Ectodermal cell (in vitro differentiated cells): ENCODE measurements at regions not wholly inside any gene's neighbourhood (a gene's known extent, or its start where the extent isn't known, plus 50 kb on each side); places are given as distances from the start of the nearest gene placed in this dataset.

ENCODE experiments used
- H3K27ac ChIP-seq: 2 replicates; pipeline ENCODE4 v1.7.0; 2013; ENCODE audit warnings: mild to moderate bottlenecking, low read depth, low read length; ENCODE audit not compliant: insufficient read depth, poor library complexity, severe bottlenecking
- H3K27me3 ChIP-seq: 2 replicates; pipeline ENCODE4 v1.7.0; 2013; ENCODE audit warnings: mild to moderate bottlenecking, low read length; ENCODE audit not compliant: insufficient read depth, control insufficient read depth, poor library complexity, severe bottlenecking
- H3K36me3 ChIP-seq: one replicate; pipeline ENCODE4 v1.7.0; 2013; ENCODE audit warnings: low read length; ENCODE audit not compliant: control insufficient read depth, insufficient read depth
- H3K4me1 ChIP-seq: one replicate; pipeline ENCODE4 v1.7.0; 2013; ENCODE audit warnings: low read length; ENCODE audit not compliant: control insufficient read depth, insufficient read depth
- H3K4me3 ChIP-seq: 2 replicates; pipeline ENCODE4 v1.7.0; 2013; ENCODE audit warnings: low read depth, low read length, control low read depth; ENCODE audit not compliant: insufficient read depth
- H3K9me3 ChIP-seq: 2 replicates; pipeline ENCODE4 v1.7.0; 2013; ENCODE audit warnings: mild to moderate bottlenecking, low read length, moderate library complexity; ENCODE audit not compliant: control insufficient read depth
- WGBS, 2 experiments: methylation state at CpG; one replicate each; pipeline ENCODE4 v1.1.7; 2013; ENCODE audit warnings: missing lambda C conversion rate in 2 of 2; 5-methylcytosine and 5-hydroxymethylcytosine counted together

DNA sequence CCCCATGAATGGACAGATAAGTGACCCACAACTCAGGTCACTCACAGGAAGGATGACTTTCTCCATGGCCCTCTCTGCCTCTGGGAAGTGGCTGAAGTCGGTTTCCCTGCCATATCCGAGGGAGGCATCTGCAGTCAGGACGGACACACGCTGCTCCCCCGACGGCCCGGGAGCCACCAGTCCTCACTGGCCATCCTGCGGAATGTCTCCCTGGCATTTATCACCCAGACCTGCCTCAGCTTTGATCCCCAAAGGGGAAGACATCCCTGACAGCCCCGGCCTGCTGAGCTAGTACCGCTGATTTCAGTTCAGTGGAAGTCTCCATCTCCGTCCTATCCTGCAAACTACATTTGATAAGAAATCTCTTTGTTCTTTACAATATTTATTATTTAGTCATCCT lies 339.5 kb upstream of the MKI67 start:
- 89 to 90% methylated on average over 9 to 11 of the region's 11 CpGs for WGBS, 2 experiments
- Histone ChIP-seq H3K9me3 (no peaks in the 10 kb centered on the region), H3K27ac (no peak overlapping the region), H3K4me3 (no peak overlapping the region), H3K4me1 (no peaks in the 10 kb centered on the region), H3K36me3 (no peaks in the 10 kb centered on the region), H3K27me3 (no peaks in the 10 kb centered on the region)

- Histone ChIP-seq H3K36me3 (no peaks in the 10 kb centered on the region), H3K27me3 (no peaks in the 10 kb centered on the region), H3K4me3 (no peak overlapping the region), H3K9me3 (no peaks in the 10 kb centered on the region), H3K27ac (no peak overlapping the region), H3K4me1 (no peaks in the 10 kb centered on the region)
- 95 to 96% methylated on average over 13 to 14 of the region's 14 CpGs for WGBS, 2 experiments
Measured at GRCh38 chr10:128466831-128467371, 340.7 kb upstream of the MKI67 start.

GRCh38 chr10:128468462-128468861 lies 342.2 kb upstream of the MKI67 start:
- Histone ChIP-seq H3K4me1 (no peaks in the 10 kb centered on the region), H3K27ac (no peak overlapping the region), H3K36me3 (no peaks in the 10 kb centered on the region), H3K4me3 (no peak overlapping the region), H3K9me3 (no peaks in the 10 kb centered on the region), H3K27me3 (no peaks in the 10 kb centered on the region)
- WGBS, 2 experiments = 89 to 93% methylated on average over 7 of the region's 7 CpGs

DNA sequence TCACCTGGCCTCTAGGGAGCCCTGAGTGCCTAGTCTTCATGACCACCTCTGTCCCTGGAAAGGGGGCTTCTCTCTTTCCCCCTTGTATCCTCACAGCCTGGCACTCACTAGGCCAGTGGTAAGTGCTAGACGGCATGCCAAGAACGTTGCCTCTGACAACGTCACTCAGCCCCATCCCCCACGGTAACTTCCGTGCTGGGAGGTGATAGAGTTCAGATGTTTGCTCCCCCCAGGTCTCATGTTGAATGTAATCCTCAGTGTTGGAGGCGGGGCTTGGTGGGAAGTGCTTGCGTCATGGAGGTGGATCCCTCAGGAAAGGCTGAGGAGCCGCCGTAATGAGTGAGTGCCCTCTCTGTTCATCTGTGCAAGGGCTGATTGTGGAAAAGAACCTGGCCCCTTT lies 343.3 kb upstream of the MKI67 start:
- WGBS, 2 experiments = 86 to 87% methylated on average over 9 of the region's 9 CpGs

GRCh38 chr10:128470321-128470965 lies 344.2 kb upstream of the MKI67 start:
- Histone ChIP-seq H3K4me1 (no peaks in the 10 kb centered on the region), H3K4me3 (no peak overlapping the region), H3K27ac (no peak overlapping the region), H3K36me3 (no peaks in the 10 kb centered on the region), H3K9me3 (no peaks in the 10 kb centered on the region), H3K27me3 (no peaks in the 10 kb centered on the region)
- WGBS, 2 experiments = 92 to 93% methylated on average over 34 of the region's 34 CpGs

More for the DNA sequence above, 343.3 kb upstream of the MKI67 start:
- no peak overlapping the region for H3K4me3 ChIP-seq
- H3K27ac ChIP-seq = no peak overlapping the region
- H3K9me3 ChIP-seq = no peaks in the 10 kb centered on the region
- H3K27me3 ChIP-seq = no peaks in the 10 kb centered on the region
- H3K4me1 ChIP-seq = no peaks in the 10 kb centered on the region
- no peaks in the 10 kb centered on the region for H3K36me3 ChIP-seq

DNA sequence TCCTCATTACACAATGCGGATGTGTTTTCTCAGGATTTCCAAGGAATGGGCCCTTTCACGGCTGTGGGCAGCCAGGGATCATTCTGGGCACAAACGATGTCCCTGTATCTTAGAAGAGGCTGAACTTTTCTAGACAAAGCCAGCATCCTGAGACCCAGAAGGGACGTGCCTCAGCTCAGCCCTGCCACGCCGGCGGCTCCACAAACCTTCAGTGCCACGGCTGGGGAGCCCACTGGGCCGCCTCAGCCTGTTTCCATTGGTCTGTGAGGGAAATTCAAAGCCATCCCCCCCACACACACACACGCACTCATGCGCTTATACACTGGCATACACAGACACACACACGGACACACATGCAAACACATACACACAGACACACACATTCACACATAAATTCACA lies 344.9 kb upstream of the MKI67 start:
- H3K36me3 ChIP-seq = no peaks in the 10 kb centered on the region
- no peak overlapping the region for H3K4me3 ChIP-seq
- H3K4me1 ChIP-seq = no peaks in the 10 kb centered on the region
- H3K9me3 ChIP-seq = no peaks in the 10 kb centered on the region
- H3K27me3 ChIP-seq = no peaks in the 10 kb centered on the region
- no peak overlapping the region for H3K27ac ChIP-seq
- WGBS, 2 experiments = 87 to 91% methylated on average over 12 of the region's 12 CpGs

DNA sequence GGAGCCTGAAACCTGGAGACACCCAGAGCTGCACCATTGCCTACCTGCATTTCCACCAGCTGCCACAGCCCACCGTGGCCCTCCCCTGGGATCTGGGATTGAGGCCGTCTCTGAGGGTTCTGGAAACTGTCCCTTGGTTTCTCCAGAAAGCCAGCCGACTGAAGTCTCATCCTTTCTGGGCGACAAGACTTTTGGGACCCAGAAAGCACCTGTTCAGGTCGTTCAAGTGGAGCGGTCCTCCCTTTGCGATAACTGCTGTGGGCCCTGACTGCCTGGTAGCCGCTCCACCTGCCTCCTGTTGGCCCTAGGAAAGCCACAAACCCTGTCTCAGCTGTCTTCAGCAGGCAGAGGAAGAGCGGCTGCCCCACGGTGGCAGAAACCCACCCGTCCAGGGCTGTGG lies 346.0 kb upstream of the MKI67 start:
- Histone ChIP-seq H3K4me3 (no peak overlapping the region), H3K27ac (no peak overlapping the region), H3K9me3 (no peaks in the 10 kb centered on the region), H3K36me3 (no peaks in the 10 kb centered on the region), H3K27me3 (no peaks in the 10 kb centered on the region), H3K4me1 (no peaks in the 10 kb centered on the region)
- 92 to 94% methylated on average over 11 of the region's 11 CpGs for WGBS, 2 experiments

- Histone ChIP-seq H3K4me3 (no peak overlapping the region), H3K36me3 (no peaks in the 10 kb centered on the region), H3K9me3 (no peaks in the 10 kb centered on the region), H3K27me3 (no peaks in the 10 kb centered on the region), H3K27ac (no peak overlapping the region), H3K4me1 (no peaks in the 10 kb centered on the region)
- 90 to 92% methylated on average over 11 of the region's 11 CpGs for WGBS, 2 experiments
Measured at GRCh38 chr10:128473396-128473795, 347.2 kb upstream of the MKI67 start.

- WGBS, 2 experiments = 86 to 87% methylated on average over 8 of the region's 8 CpGs
Measured at GRCh38 chr10:128473911-128474310, 347.7 kb upstream of the MKI67 start.

GRCh38 chr10:128474571-128474970 lies 348.3 kb upstream of the MKI67 start:
- H3K4me1 ChIP-seq = no peaks in the 10 kb centered on the region
- H3K36me3 ChIP-seq = no peaks in the 10 kb centered on the region
- H3K9me3 ChIP-seq = no peaks in the 10 kb centered on the region
- H3K4me3 ChIP-seq = no peak overlapping the region
- H3K27ac ChIP-seq = no peak overlapping the region
- WGBS, 2 experiments = 89 to 90% methylated on average over 6 of the region's 6 CpGs
- H3K27me3 ChIP-seq = no peaks in the 10 kb centered on the region

More at GRCh38 chr10:128473911-128474310, 347.7 kb upstream of the MKI67 start:
- no peaks in the 10 kb centered on the region for H3K9me3 ChIP-seq
- H3K36me3 ChIP-seq = no peaks in the 10 kb centered on the region
- no peak overlapping the region for H3K27ac ChIP-seq
- no peak overlapping the region for H3K4me3 ChIP-seq
- no peaks in the 10 kb centered on the region for H3K27me3 ChIP-seq
- H3K4me1 ChIP-seq = no peaks in the 10 kb centered on the region
